GM13976 (cell line): ENCODE measurements at regions not wholly inside any gene's neighbourhood (a gene's known extent, or its start where the extent isn't known, plus 50 kb on each side); places are given as distances from the start of the nearest gene placed in this dataset.

Experiments used
- DNase-seq: peaks from one replicate; pipeline ENCODE4 v3.0.0; 2012; ENCODE audit warnings: low spot score
- in situ Hi-C: fragments of 300-500 bp; cut with MboI; formaldehyde crosslinking; loops from one replicate; pipeline ENCODE4 v1.12.0; 2022; ENCODE audit warnings: low sequenced_read_pairs, mixed read lengths, inconsistent platforms; ENCODE audit not compliant: unreplicated experiment
- TF ChIP-seq, protein P1 (sequence below): IDR thresholded peaks from 2 replicates; pipeline ENCODE4 v1.5.1; 2012; ENCODE audit warnings: borderline replicate concordance, mild to moderate bottlenecking; ENCODE audit not compliant: insufficient read depth; ENCODE audit errors: extremely low read depth, missing control alignments, control extremely low read depth

- no peak for DNase-seq
- in situ Hi-C loops: no loop called here
- TF ChIP-seq, protein P1, sequence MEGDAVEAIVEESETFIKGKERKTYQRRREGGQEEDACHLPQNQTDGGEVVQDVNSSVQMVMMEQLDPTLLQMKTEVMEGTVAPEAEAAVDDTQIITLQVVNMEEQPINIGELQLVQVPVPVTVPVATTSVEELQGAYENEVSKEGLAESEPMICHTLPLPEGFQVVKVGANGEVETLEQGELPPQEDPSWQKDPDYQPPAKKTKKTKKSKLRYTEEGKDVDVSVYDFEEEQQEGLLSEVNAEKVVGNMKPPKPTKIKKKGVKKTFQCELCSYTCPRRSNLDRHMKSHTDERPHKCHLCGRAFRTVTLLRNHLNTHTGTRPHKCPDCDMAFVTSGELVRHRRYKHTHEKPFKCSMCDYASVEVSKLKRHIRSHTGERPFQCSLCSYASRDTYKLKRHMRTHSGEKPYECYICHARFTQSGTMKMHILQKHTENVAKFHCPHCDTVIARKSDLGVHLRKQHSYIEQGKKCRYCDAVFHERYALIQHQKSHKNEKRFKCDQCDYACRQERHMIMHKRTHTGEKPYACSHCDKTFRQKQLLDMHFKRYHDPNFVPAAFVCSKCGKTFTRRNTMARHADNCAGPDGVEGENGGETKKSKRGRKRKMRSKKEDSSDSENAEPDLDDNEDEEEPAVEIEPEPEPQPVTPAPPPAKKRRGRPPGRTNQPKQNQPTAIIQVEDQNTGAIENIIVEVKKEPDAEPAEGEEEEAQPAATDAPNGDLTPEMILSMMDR: no peak
Measured at GRCh38 chr2:128805918-128806317, 487.2 kb upstream of the HS6ST1 start.

DNA sequence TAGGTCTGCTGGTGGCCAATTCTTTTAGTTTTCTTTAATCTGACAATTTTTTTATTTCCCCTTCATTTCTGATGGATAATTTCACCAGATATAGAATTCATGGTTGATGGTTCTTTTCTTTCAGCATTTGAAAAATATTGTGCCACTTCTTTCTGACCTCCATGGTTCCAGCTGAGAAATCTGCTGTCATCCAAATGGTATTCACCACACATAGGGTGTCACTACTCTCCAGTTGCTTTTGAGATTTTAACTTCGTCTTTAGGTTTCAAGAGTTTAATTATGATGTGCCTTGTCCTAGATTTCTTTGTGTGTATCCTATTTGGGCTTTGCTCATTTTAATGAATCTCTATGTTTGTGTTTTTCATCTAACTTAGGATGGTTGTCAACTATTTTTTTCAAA is 488.6 kb upstream of the HS6ST1 start:
- in situ Hi-C loops: no loop called here

DNA sequence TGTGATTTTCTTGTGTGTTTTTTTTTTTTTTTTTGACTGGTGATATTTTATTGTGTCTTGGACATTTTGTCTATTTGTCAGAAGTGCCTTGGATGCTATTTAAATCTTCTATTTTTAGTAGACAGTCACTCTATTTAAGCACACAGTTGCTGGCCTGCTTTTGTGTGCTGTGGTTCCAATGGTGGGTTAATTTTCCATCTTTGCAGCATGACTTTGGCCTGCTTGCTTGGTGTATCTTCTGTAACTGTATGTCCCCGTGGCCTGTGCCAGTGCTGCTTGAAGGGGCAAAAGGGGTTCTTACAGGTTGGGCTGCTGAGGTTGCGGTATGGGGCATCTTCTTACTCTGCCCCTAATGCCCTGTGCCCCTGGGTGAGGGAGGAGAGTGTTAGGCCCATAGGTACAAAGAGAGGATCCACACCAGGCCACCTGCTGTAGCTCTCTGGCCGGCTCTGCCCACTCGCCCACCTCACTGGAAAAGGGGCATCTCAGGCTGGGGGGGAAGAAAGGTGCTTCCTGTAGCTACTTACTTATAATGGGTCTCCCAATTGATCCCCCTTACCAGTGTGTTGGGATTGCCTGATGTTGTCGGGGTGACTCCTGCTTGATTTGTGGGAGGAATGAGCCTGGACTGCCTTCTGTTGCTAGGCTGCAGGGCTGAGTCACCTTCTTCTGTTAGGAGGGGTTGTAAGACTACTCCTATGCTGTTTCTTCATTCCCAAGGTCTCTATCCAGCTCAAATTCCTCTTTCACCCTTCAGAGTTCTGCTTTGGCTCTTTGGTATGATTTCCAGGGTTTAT is 490.0 kb upstream of the HS6ST1 start:
- TF ChIP-seq, protein P1: no peak
- no peak for DNase-seq
- in situ Hi-C loops: no loop called here

More for the DNA sequence above, 488.6 kb upstream of the HS6ST1 start:
- TF ChIP-seq, protein P1: no peak
- DNase-seq: no peak

DNA sequence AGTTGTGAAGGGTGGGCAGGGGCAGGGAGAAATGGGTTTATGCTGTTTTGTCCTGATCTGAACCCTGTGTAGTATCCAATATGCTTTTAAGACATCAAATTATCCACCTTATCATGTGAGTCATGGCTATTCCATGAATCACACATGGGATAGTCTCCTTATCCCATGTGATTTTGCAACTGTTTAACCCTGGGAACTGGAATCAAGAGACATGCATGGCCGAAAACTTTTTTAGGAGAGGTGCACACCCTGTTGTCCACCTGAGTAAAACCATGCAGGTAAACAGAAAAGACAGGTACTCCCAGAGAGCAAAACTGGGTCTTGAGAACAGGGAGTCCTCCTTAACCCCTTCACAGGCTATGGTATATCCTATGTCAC is 490.6 kb upstream of the HS6ST1 start:
- in situ Hi-C loops: no loop called here
- no peak for DNase-seq
- TF ChIP-seq, protein P1: no peak

GRCh38 chr2:128809880-128810279 is 491.2 kb upstream of the HS6ST1 start:
- in situ Hi-C loops: no loop called here
- TF ChIP-seq, protein P1: no peak
- no peak for DNase-seq

GRCh38 chr2:128812183-128812940 is 493.7 kb upstream of the HS6ST1 start:
- no peak for DNase-seq
- in situ Hi-C loops: no loop called here
- TF ChIP-seq, protein P1: no peak
